ENCODE measurements at regions not wholly inside any gene's neighbourhood (a gene's known extent, or its start where the extent isn't known, plus 50 kb on each side); places are given as distances from the start of the nearest gene placed in this dataset.

DNA sequence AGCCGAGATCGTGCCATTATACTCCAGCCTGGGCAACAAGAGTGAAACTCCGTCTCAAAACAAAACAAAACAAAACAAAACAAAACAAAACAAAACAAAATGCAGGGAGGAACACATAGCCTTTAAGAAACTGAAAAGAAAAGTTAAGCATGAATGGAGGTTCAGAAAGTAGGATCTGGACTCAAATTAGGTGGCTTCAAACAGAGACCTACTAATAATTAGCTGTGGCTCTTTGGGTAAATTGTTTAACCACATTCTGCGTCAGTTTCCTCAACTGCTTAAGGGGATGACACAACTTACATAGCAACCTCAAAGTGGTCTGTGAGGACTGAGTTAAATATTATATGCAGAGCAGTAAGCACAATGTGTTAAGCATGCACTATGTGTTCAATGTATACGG lies 458.2 kb downstream of the ADGRL2 start (continued):
- peak; percentile 73 for TF ChIP-seq ATF7 (IDR thresholded peaks at IDR 0.05; ENCODE audit: low read depth)
- peak; percentile 70 for TF ChIP-seq DPF2 (IDR thresholded peaks at IDR 0.05)
- TF ChIP-seq NBN (IDR thresholded peaks at IDR 0.05) = peak; percentile 62
- peak; percentile 44; the same call in 1 of the 2 replicates for TF ChIP-seq BMI1 (IDR thresholded peaks at IDR 0.05; ENCODE audit: borderline replicate concordance)
- peak in 1 of 2 experiments; percentile 70; a peak in 2 of 4 replicates for TF ChIP-seq IKZF2 (IDR thresholded peaks at IDR 0.05)
- TF ChIP-seq NR2C2 (IDR thresholded peaks at IDR 0.05; ENCODE audit: borderline replicate concordance, control insufficient read depth, insufficient read length, low read depth) = no peak

DNA sequence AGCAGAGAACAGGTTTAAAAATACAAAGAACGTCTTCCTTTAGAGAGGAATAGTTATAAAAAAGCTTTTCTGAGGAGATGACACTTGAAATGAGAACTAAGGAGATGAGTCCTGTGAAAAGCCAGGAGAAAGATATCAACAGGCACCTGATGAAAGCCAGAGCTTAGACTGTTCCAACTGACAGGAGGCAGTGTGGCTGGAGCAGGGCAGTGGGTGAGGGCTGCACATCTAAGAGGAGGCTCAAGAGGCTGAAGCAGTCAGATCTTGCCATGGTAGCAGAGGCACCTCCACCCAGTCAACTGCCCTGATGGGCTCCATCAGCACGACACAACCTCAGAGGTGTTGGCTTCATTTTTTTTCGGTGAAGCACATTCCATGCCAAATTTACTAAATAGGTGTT lies 445.3 kb downstream of the ADGRL2 start:
- H3K79me2 ChIP-seq (ENCODE audit: control insufficient read depth, insufficient read depth, low read length) = no peaks in the 10 kb centered on the region
- no peak for TF ChIP-seq NR2C2 (IDR thresholded peaks at IDR 0.05; ENCODE audit: borderline replicate concordance, control insufficient read depth, insufficient read length, low read depth)
- RAD21 ChIA-PET (ENCODE audit: unreplicated experiment) = interaction anchor here (0.6 to 3.4 kb wide), 10 partner anchors 12 to 157 kb away, joined by 3 to 16 read pairs (median 4); no protein-coding TSS in a partner anchor
- no peaks in the 10 kb centered on the region for H3K27me3 ChIP-seq (replicated peaks in 1 of 2; ENCODE audit: control insufficient read depth in 2 of 2, insufficient read depth in 2 of 2, low read length in 1 of 2)
- no peak overlapping the region for H2AFZ ChIP-seq (ENCODE audit: control insufficient read depth, low read depth, low read length)
- H3K9ac ChIP-seq (ENCODE audit: control insufficient read depth, insufficient read depth, low read length) = no peak overlapping the region
- POLR2A ChIA-PET = interaction anchor here (0.6 to 2.1 kb wide), 5 partner anchors 12 to 327 kb away, joined by 3 to 6 read pairs (median 4); no protein-coding TSS in a partner anchor
- FAIRE-seq = no peak
- H3K9me3 ChIP-seq (replicated peaks; ENCODE audit: control insufficient read depth, insufficient read depth, low read length) = no peaks in the 10 kb centered on the region; the same call in 2 of the 3 replicates
- H3K27ac ChIP-seq (ENCODE audit: control insufficient read depth, insufficient read depth) = no peak overlapping the region
- CTCF ChIA-PET = interaction anchor here (1.1 to 2.2 kb wide), 4 partner anchors 12 to 94 kb away, joined by 3 to 6 read pairs (median 4); no protein-coding TSS in a partner anchor
- SMC1A ChIA-PET (ENCODE audit: uncharacterized antibody, unreplicated experiment) = interaction anchor here (0.6 to 2.8 kb wide), 16 partner anchors 9 to 1629 kb away, joined by 3 to 16 read pairs (median 4); no protein-coding TSS in a partner anchor
- in situ Hi-C loops (cut with MboI) = no loop called here
- ATAC-seq = peak; percentile 36; the same call in 1 of the 3 replicates
- H3K4me1 ChIP-seq (ENCODE audit: control insufficient read depth, insufficient read depth, low read length) = no peaks in the 10 kb centered on the region
- no peak for DNase-seq (ENCODE audit: low read depth, low spot score)
- H3K36me3 ChIP-seq (ENCODE audit: control insufficient read depth in 2 of 2, insufficient read depth in 2 of 2, low read length in 1 of 2) = no peaks in the 10 kb centered on the region
- BruUV-seq (replicated peaks) = no TSS peak
- no peak overlapping the region for H3K4me2 ChIP-seq (ENCODE audit: control insufficient read depth, insufficient read depth)
- intact Hi-C loops (cut with micrococcal nuclease; ENCODE audit: unreplicated experiment) = no loop called here
- 7% methylated on average over 3 of the region's 3 CpGs for WGBS (ENCODE audit: insufficient coverage, insufficient replicate concordance, low lambda C conversion rate, missing lambda C conversion rate)
- no peaks in the 10 kb centered on the region for H4K20me1 ChIP-seq (ENCODE audit: control insufficient read depth, insufficient read depth)
- H3K4me3 ChIP-seq = no peak overlapping the region
